ENCODE measurements at regions not wholly inside any gene's neighbourhood (a gene's known extent, or its start where the extent isn't known, plus 50 kb on each side); places are given as distances from the start of the nearest gene placed in this dataset.
"Not testable (repeated sequence)": the region's sequence is repeated elsewhere in the genome, so short reads cannot be mapped to it uniquely, and the experiment has no call there.

DNA sequence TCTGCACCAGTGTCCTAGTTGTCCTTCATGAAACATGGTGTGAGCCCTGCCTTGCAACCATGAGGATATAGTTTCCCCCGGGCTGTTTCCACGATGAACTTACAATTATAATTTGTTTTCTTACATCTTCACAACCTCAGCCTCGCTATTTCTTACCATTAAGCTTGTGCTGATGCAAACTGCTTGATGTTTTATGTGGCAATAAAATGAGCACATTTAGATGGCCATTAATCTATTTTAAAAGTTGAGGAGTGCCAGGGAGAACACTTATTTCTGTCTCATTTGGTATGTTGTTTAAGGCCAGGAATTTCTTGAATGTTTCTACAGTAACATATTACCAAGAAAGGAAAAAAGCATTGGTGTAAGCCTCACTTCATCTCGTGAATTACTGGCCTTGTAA, 214.5 kb upstream of the SLC8A1 start:
- Mint-ChIP-seq H3K27me3 (ENCODE audit: insufficient read depth) (no peaks in the 10 kb centered on the region), H3K4me1 (ENCODE audit: low read depth) (peaks cover 19% of the 10 kb centered on the region), H3K4me3 (no peak overlapping the region), H3K9me3 (no peaks in the 10 kb centered on the region), H3K27ac (no peak overlapping the region), H3K36me3 (ENCODE audit: low read depth) (no peaks in the 10 kb centered on the region)
- TF ChIP-seq, protein P1, sequence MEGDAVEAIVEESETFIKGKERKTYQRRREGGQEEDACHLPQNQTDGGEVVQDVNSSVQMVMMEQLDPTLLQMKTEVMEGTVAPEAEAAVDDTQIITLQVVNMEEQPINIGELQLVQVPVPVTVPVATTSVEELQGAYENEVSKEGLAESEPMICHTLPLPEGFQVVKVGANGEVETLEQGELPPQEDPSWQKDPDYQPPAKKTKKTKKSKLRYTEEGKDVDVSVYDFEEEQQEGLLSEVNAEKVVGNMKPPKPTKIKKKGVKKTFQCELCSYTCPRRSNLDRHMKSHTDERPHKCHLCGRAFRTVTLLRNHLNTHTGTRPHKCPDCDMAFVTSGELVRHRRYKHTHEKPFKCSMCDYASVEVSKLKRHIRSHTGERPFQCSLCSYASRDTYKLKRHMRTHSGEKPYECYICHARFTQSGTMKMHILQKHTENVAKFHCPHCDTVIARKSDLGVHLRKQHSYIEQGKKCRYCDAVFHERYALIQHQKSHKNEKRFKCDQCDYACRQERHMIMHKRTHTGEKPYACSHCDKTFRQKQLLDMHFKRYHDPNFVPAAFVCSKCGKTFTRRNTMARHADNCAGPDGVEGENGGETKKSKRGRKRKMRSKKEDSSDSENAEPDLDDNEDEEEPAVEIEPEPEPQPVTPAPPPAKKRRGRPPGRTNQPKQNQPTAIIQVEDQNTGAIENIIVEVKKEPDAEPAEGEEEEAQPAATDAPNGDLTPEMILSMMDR (IDR thresholded peaks at IDR 0.05), result no peak
- DNase-seq, result peak; percentile 16

DNA sequence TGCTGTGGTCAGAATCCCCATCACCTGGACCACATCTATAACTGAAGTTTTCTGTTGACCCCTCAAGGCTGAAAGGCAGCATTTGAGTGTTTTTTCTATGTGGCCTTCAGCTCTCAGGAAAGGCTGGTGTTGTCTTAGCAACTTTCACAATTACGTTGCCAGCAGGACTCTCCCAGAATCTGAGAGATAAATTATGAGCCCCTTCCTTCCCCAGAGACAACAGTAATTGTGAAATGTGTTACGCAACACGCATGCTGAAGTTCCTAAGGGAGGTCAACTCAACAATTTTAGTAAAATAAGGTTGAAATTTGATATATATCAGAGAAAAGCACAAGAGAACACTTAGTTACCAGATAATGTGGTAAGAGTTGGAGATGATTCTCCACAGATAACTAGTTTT, 216.5 kb upstream of the SLC8A1 start:
- Mint-ChIP-seq H3K27ac (no peak overlapping the region), H3K27me3 (ENCODE audit: insufficient read depth) (no peaks in the 10 kb centered on the region), H3K4me1 (ENCODE audit: low read depth) (peaks cover 19% of the 10 kb centered on the region), H3K4me3 (no peak overlapping the region), H3K36me3 (ENCODE audit: low read depth) (0 out of 2 replicates have a peak, but pooled peaks cover 5% of the 10 kb centered on the region), H3K9me3 (peaks cover 6% of the 10 kb centered on the region; the same call in 1 of the 2 replicates)
- TF ChIP-seq, protein P1 (IDR thresholded peaks at IDR 0.05), result no peak
- DNase-seq, result peak; percentile 1

DNA sequence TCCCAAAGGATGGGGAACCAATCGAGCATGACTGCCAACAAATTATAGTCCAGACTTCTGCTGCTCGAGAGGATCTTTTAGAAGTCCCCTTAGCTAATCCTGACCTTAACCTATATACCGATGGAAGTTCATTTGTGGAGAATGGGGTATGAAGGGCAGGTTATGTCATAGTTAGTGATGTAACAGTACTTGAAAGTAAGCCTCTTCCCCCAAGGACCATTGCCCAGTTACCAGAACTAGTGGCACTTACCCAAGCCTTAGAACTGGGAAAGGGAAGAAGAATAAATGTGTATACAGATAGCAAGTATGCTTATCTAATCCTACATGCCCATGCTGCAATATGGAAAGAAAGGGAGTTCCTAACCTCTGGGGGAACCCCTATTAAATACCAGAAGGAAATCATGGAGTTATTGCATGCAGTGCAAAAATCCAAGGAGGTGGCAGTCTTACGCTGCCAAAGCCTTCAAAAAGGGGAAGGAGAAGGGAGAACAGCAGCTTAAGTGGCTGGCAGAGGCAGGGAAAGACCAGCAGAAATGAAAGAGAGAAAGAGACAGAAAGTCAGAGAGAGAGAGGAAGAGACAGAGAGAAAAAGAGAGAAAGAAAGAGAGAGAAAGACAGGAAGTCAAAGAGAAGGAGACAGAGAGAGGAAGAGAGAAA, 224.4 kb upstream of the SLC8A1 start:
- not testable (repeated sequence) for H3K4me3 Mint-ChIP-seq

DNA sequence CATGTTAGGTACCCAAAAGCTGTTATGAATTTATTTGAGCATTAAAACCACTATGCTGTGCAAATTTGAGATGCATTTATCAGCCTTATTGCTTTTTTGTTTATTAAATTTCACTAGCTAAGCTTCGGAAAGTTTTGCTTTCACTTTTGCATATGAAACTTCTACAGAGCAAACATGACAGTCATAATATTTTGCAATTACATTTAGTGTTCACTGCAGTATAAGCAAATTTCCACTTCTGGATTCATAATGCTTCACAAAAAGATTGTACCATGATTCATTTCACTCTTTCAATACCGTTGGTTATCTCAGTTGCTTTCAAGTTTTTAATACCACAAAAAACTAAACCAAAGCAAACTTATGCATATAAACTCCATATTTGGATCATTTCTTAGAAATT, 228.7 kb upstream of the SLC8A1 start:
- TF ChIP-seq, protein P1 (IDR thresholded peaks at IDR 0.05), result no peak
- peaks cover 12% of the 10 kb centered on the region for H3K9me3 Mint-ChIP-seq
- H3K4me3 Mint-ChIP-seq, result peak overlapping the region; percentile 60; the same call in 1 of the 2 replicates
- H3K27ac Mint-ChIP-seq, result no peak overlapping the region
- peaks cover 14% of the 10 kb centered on the region for H3K36me3 Mint-ChIP-seq (ENCODE audit: low read depth)
- peaks cover 2% of the 10 kb centered on the region; the same call in 1 of the 2 replicates for H3K27me3 Mint-ChIP-seq (ENCODE audit: insufficient read depth)
- no peak for DNase-seq
- H3K4me1 Mint-ChIP-seq (ENCODE audit: low read depth), result peaks cover 15% of the 10 kb centered on the region

More for the DNA sequence above, 224.4 kb upstream of the SLC8A1 start:
- peaks cover 15% of the 10 kb centered on the region for H3K4me1 Mint-ChIP-seq (ENCODE audit: low read depth)
- not testable (repeated sequence) for H3K27me3 Mint-ChIP-seq (ENCODE audit: insufficient read depth); DNase-seq
- H3K27ac Mint-ChIP-seq, result peak overlapping the region; percentile 5; the same call in 1 of the 2 replicates
- H3K9me3 Mint-ChIP-seq, result peaks cover 18% of the 10 kb centered on the region
- H3K36me3 Mint-ChIP-seq (ENCODE audit: low read depth), result peaks cover 14% of the 10 kb centered on the region

DNA sequence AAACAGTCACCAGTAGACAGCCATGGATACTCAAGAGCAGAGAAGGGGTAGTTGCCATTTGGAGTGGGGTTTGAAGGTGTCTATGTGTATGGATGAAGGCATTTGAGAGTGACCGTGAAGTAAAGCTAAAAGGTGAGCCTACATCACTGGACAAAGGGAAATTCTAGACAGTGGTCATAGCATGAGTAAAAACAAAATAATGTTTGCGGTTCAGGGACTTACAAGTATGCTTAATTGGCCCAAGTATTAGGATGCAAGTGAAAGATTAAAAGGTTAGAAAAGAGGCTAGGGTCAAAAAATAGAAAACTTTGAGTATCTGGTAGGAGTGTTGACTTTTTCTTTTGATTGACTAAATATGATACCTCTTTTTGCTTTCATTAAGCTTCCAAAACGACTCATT, 238.1 kb upstream of the SLC8A1 start:
- H3K4me3 Mint-ChIP-seq, result no peak overlapping the region
- no peak for DNase-seq
- no peak overlapping the region for H3K27ac Mint-ChIP-seq
- H3K27me3 Mint-ChIP-seq (ENCODE audit: insufficient read depth), result no peaks in the 10 kb centered on the region; the same call in 1 of the 2 replicates
- no peaks in the 10 kb centered on the region for H3K4me1 Mint-ChIP-seq (ENCODE audit: low read depth)
- peaks cover 6% of the 10 kb centered on the region; the same call in 1 of the 2 replicates for H3K9me3 Mint-ChIP-seq
- H3K36me3 Mint-ChIP-seq (ENCODE audit: low read depth), result peaks cover 5% of the 10 kb centered on the region; the same call in 1 of the 2 replicates
- TF ChIP-seq, protein P1 (IDR thresholded peaks at IDR 0.05), result no peak

DNA sequence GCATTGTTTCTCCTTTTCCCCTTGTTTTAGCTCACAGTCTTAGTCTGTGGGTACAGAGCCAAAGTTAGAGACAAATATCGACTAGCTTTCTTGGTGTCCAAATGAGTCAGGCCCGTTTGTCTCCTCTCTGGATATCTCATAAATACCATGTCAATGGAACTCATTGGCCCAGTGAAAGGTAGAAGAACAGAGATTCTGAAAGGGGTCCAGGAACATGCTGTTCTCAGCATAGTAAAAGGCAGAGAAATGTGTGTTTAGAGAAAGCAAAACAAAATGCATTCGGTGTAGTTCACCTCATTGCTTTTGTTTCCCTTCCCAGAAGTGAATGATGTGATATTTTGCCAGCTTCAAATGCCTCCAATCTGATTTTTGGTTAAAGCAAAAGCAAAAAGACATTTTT, 238.6 kb upstream of the SLC8A1 start:
- no peaks in the 10 kb centered on the region; the same call in 1 of the 2 replicates for H3K27me3 Mint-ChIP-seq (ENCODE audit: insufficient read depth)
- no peak overlapping the region for H3K27ac Mint-ChIP-seq
- DNase-seq, result no peak
- H3K4me3 Mint-ChIP-seq, result no peak overlapping the region
- H3K4me1 Mint-ChIP-seq (ENCODE audit: low read depth), result no peaks in the 10 kb centered on the region
- peaks cover 6% of the 10 kb centered on the region; the same call in 1 of the 2 replicates for H3K9me3 Mint-ChIP-seq
- peaks cover 5% of the 10 kb centered on the region; the same call in 1 of the 2 replicates for H3K36me3 Mint-ChIP-seq (ENCODE audit: low read depth)
- TF ChIP-seq, protein P1 (IDR thresholded peaks at IDR 0.05), result no peak

All from HFFc6 (cell line).